ENCODE measurements at regions not wholly inside any gene's neighbourhood (a gene's known extent, or its start where the extent isn't known, plus 50 kb on each side); places are given as distances from the start of the nearest gene placed in this dataset.
"Not testable (repeated sequence)": the region's sequence is repeated elsewhere in the genome, so short reads cannot be mapped to it uniquely, and the experiment has no call there.

DNA sequence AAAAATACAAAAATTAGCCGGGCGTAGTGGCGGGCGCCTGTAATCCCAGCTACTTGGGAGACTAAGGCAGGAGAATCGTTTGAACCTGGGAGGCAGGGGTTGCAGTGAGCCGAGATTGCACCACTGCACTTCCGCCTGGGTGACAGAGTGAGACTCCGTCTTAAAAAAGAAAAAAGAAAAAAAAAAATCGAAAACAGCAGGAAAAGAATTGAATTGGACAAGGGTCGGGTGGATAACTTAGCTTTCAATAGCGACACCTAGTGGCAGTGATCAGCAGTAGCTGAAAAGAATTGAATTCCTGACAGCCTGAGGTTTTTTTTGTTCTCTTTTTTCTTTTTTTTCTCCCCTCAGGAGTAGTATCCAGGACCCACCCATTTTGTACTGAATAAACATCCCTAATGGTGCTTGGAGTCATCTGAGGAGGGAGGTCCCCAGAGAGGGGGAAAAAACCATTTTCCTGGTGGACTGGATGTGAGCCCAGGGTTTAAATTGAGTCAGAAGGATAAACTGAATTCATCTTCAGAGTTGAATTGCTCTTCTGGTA is 55.1 kb downstream of the CYCS start:
- DNase-seq, result peak; percentile 87

GRCh38 chr7:25068502-25069213 is 56.4 kb downstream of the CYCS start:
- DNase-seq, result no peak

- no peak for DNase-seq
Observed at GRCh38 chr7:25067726-25068501, 57.1 kb downstream of the CYCS start.

DNA sequence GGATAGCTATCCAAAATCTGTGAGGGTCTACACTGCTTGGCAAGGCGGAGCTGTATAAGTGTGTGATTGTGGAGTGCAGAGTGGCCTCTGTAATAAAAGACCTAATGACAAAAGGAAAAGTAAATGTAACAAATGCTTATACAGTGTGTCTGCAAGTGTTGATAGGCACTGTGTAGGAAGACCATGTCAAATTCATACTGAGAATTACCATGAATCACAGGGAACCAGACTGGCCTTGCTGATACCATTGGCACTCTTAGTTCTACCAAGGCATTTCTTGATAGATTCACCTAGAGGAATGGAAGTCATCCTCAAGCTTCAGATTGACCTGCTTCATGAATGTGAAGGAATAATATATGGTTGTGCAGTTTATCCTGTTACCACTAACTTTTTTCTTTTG is 58.8 kb downstream of the CYCS start:
- DNase-seq, result no peak

DNA sequence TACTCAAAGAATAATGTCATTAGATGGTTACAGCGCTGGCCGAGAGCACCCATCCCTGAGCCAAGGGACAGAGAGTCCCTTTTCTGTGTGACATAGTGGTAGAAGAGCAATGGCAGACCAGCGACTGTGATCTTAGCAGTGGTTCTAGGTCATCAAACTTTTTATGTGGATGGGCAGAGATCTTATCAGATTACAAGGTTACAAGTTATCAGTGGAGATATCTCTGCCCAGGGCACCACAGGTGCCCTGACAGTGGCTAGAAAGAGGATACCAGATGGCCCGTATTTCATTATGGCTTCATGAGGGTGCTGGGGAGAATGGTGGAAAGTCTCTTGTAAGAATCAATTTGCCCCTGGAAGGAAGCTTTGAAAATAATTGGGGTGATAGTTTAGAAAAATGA is 62.7 kb downstream of the CYCS start:
- DNase-seq, result no peak

- DNase-seq, result no peak
Observed at GRCh38 chr7:25060487-25061055, 64.5 kb downstream of the CYCS start.

DNA sequence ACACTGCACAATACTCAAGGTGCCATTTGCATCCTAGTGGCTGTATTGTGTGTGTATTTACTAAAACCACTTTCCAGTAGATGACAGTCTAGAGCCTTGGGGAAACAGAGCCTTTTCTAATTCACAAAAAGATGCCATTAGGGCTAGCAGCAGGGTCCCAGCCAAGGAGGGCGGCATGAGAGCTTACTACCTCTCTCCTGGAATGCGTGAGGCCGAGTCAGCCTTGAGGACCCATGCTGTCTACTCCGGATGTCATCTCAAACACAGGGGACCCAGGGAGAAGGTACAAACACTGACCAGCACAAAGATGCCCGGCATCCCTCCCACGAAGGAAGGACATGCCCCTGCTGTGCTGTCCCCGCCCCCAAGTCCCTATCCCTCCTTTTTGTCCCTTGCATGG is 65.5 kb downstream of the CYCS start:
- no peak for DNase-seq

DNA sequence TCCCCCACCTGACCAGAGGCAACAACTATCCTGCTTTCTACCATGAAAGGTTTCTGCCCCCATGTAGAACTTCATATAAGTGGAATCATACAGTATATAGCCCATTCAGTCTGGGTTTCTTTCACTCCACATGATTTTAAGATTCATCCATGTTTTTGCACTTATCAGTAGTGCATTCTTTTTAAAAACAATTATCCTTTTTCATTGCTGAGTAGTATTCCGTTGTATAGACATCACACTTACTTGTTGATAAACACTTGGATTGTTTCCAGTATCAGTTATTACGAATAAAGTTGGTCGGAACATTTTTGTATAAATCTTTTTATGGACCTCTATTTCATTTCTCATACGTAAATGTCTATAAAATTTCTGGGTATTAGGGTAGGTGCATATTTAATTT is 68.7 kb downstream of the CYCS start:
- DNase-seq, result no peak

GRCh38 chr7:25055520-25056220 is 69.4 kb downstream of the CYCS start:
- DNase-seq, result no peak

- DNase-seq, result no peak
Observed at GRCh38 chr7:25054819-25055519, 70.1 kb downstream of the CYCS start.

- DNase-seq, result no peak
Observed at GRCh38 chr7:25050223-25050622, 70.2 kb upstream of the OSBPL3 start.

- no peak for DNase-seq
Observed at GRCh38 chr7:25048444-25048834, 68.5 kb upstream of the OSBPL3 start.

DNA sequence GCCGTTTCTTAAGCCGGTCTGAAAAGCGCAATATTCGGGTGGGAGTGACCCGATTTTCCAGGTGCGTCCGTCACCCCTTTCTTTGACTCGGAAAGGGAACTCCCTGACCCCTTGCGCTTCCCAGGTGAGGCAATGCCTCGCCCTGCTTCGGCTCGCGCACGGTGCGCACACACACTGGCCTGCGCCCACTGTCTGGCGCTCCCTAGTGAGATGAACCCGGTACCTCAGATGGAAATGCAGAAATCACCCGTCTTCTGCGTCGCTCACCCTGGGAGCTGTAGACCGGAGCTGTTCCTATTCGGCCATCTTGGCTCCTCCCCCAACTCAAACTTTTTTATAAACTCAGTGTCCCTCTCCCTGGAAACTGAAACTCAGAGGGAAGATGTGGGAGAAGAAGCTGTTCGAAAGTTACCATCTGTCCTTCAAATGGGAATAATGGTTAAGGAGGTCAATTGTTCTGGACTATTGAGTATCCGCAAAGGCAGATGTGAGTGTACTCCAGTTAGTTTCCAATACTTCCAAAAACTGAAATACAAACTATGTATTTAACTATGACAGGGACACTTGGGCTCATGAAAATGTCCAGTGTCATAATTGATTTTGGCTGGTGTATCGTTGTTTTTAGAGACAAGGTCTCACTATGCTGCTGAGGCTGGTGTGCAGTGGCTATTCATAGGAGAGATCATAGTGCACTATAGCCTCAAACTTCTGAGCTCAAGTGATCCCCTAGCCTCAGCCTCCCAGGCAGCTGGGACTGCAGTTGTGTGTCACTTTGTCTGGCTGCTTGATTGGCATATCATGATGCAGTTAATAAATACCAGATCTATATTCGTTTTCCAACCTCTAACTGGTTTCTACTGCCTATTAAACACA is 67.8 kb upstream of the OSBPL3 start:
- not testable (repeated sequence) for DNase-seq

DNA sequence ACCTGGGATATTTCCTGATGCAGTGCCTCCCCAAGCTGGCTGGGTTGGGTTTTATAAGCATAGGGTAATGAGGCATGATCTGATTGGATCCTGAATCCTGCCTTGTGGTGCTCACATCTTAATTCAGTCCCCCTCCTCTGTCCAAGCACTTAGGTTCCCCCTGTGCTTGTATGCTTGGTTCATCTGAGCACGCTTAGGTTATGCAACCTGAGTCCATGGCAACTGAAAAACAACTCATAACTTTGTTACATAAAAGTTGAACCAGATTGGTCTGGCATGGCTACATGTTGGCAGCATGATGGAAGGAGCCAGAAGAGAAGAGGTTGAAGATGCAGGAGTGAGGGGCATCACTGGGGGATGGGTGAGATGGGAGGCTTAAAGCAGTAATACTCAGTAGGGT is 57.3 kb upstream of the OSBPL3 start:
- no peak for DNase-seq

DNA sequence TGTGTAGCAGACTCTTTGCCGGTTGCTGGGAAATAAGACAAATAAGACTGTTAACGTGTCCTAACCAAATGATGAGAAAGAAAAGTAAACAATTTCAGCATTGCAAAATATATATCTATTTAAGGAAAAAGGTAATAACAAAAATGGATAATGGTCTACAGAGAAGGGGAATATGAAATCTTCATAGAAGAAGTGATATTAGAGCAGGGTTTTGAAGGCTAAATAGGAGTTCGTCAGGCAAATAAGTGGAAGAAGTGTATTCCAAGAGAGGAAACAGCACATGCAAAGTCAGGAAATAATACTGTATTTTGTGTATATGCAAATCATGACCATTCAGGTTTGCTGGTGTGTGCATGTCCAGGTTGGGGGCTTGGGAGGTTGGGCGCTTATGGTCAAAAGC is 55.3 kb upstream of the OSBPL3 start:
- no peak for DNase-seq

- DNase-seq, result no peak
Observed at GRCh38 chr7:25034136-25034535, 54.2 kb upstream of the OSBPL3 start.

DNA sequence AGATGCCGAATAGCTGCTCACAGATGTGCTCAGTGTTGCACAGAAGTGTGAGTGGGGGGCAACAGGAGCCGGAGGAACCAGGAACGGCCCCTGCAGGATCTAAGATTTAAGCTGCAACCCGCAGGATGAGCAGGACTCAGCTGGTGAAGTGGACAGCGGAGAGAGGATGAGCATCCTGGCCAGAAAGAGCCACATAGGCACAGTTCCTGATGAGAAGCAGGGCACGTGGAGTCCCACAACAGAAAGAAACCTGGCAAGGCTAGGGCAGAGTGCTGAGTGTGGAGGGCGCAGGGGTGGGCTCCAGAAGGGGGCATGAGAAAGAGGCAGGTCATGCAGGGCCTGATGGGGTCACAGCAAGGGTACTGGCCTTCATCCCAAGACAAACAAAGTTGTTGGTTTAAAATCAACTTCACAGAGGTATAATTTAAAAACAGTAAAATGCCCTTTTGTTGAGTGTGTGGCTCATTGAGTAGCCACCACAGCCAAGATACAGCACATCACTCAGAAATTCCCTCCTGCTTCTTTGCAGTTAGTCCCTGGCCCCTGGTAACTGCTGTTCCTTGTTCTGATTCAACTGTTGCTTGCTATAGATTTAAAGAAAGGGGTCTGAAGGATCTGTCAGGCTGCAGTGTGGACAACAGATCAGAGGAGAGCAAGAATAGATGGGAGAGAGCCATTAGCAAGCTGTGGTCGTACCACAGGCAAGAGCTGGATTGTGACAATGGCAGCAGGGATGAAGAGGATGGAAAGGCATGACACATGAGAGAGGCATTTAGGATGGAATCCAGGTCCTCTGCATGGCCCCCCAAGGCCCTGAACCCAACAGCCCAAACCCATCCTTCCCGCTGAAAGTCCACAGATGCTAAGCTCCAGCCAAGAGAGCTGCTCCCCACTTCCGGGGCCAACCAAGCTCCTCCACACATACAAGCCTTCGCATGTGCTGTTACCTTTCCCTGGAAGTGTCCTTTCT is 53.1 kb upstream of the OSBPL3 start:
- DNase-seq, result no peak

DNA sequence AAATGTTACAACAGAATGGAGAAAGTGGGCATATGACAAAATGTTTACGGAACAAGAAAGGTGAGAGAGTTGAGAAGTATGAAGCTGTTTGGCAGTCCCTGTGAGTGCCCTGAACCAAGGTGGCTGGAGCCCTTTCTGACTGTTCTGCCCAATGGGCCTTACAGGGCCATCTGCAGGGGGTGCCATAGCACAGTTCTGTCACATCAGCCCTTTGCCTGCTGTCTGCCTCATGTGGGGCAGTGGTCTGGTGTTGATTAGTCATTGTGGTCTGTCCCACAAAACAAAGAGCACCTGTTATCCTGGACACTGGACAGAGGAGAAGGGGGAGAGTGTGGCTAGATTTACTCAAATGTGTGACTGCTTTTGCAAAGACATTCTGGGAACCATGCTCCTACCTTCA is 51.5 kb upstream of the OSBPL3 start:
- no peak for DNase-seq

GRCh38 chr7:25031007-25031406 is 51.0 kb upstream of the OSBPL3 start:
- no peak for DNase-seq

All from tongue (tissue), 1 donor.